Large intestine (tissue), 3 donors: ENCODE measurements at regions not wholly inside any gene's neighbourhood (a gene's known extent, or its start where the extent isn't known, plus 50 kb on each side); places are given as distances from the start of the nearest gene placed in this dataset.

Source experiments
- DNase-seq, 2 donors: peaks; one replicate each; pipeline versions ENCODE4 v3.0.0 to v3.0.0-alpha.2; 2013
- H3K27ac ChIP-seq: one replicate; pipeline ENCODE4 v1.5.1; 2013; ENCODE audit warnings: low read length
- H3K27me3 ChIP-seq: 2 replicates; pipeline ENCODE4 v1.6.1; 2013; ENCODE audit warnings: low read length; ENCODE audit not compliant: control insufficient read depth, insufficient read depth
- H3K36me3 ChIP-seq: 2 replicates; pipeline ENCODE4 v1.6.1; 2013; ENCODE audit warnings: low read length; ENCODE audit not compliant: control insufficient read depth, insufficient read depth
- H3K4me1 ChIP-seq: one replicate; pipeline ENCODE4 v1.6.1; 2013; ENCODE audit warnings: low read length; ENCODE audit not compliant: control insufficient read depth, insufficient read depth
- H3K4me3 ChIP-seq: one replicate; pipeline ENCODE4 v1.5.1; 2013; ENCODE audit warnings: low read length
- H3K9me3 ChIP-seq: one replicate; pipeline ENCODE4 v1.6.1; 2013; ENCODE audit warnings: mild to moderate bottlenecking, low read depth, low read length, moderate library complexity; ENCODE audit not compliant: control insufficient read depth
- WGBS: methylation state at CpG from one replicate; pipeline ENCODE4 v1.1.5; 2013; ENCODE audit warnings: low lambda C conversion rate; ENCODE audit not compliant: insufficient coverage; 5-methylcytosine and 5-hydroxymethylcytosine counted together

DNA sequence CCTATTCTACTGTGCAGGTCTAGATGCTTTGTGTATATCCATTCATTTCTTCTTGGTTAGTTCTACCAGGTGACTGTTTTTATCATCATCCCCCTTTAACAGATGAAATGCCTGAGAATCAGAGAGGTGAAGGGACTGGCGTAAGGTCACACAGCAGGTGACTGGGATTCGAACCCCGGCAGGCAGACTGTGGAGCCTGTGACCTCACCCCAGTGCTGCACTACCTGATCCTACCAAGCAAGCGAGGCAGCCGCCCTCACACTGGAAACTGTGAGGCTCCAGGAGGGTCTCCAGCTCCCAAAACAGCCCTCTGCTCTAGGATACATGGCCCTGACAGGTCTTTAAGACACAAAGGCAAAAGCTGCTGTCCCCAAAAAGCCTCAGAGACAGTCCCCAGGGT lies 91.7 kb downstream of the CHST1 start:
- H3K36me3 ChIP-seq: no peaks in the 10 kb centered on the region
- H3K9me3 ChIP-seq: no peaks in the 10 kb centered on the region
- WGBS: no CpG with 5 or more reads among the region's 5 CpGs
- H3K27me3 ChIP-seq: peaks cover 4% of the 10 kb centered on the region
- no peaks in the 10 kb centered on the region for H3K4me1 ChIP-seq
- H3K27ac ChIP-seq: no peak overlapping the region
- DNase-seq: no peak
- H3K4me3 ChIP-seq: no peak overlapping the region

GRCh38 chr11:45572354-45573123 lies 92.9 kb downstream of the CHST1 start:
- DNase-seq: no peak
- Histone ChIP-seq H3K9me3 (no peaks in the 10 kb centered on the region), H3K27ac (no peak overlapping the region), H3K4me3 (no peak overlapping the region), H3K4me1 (no peaks in the 10 kb centered on the region), H3K27me3 (peaks cover 4% of the 10 kb centered on the region), H3K36me3 (no peaks in the 10 kb centered on the region)
- WGBS: no CpG with 5 or more reads among the region's 7 CpGs

- no peaks in the 10 kb centered on the region for H3K4me1 ChIP-seq
- WGBS: no CpG with 5 or more reads among the region's 8 CpGs
- H3K9me3 ChIP-seq: no peaks in the 10 kb centered on the region
- no peaks in the 10 kb centered on the region for H3K27me3 ChIP-seq
- DNase-seq: no peak
- no peaks in the 10 kb centered on the region for H3K36me3 ChIP-seq
- no peak overlapping the region for H3K4me3 ChIP-seq
- H3K27ac ChIP-seq: no peak overlapping the region
These were observed 95.6 kb downstream of the CHST1 start for GRCh38 chr11:45569776-45570175.

GRCh38 chr11:45568049-45568448 lies 97.4 kb downstream of the CHST1 start:
- WGBS: no CpG with 5 or more reads among the region's 4 CpGs
- Histone ChIP-seq H3K27ac (no peak overlapping the region), H3K9me3 (no peaks in the 10 kb centered on the region), H3K4me3 (no peak overlapping the region), H3K4me1 (no peaks in the 10 kb centered on the region), H3K27me3 (no peaks in the 10 kb centered on the region), H3K36me3 (no peaks in the 10 kb centered on the region)
- no peak for DNase-seq

GRCh38 chr11:45565446-45565988 lies 99.9 kb downstream of the CHST1 start:
- WGBS: 92% methylated on average over 2 of the region's 4 CpGs
- Histone ChIP-seq H3K4me3 (no peak overlapping the region), H3K27me3 (no peaks in the 10 kb centered on the region), H3K27ac (no peak overlapping the region), H3K36me3 (no peaks in the 10 kb centered on the region), H3K9me3 (no peaks in the 10 kb centered on the region), H3K4me1 (peaks cover 2% of the 10 kb centered on the region)
- no peak for DNase-seq

GRCh38 chr11:45563810-45564209 lies 101.6 kb downstream of the CHST1 start:
- no peaks in the 10 kb centered on the region for H3K9me3 ChIP-seq
- H3K36me3 ChIP-seq: no peaks in the 10 kb centered on the region
- no peak for DNase-seq
- no CpG with 5 or more reads among the region's 10 CpGs for WGBS
- H3K4me1 ChIP-seq: peaks cover 2% of the 10 kb centered on the region
- no peak overlapping the region for H3K4me3 ChIP-seq
- no peak overlapping the region for H3K27ac ChIP-seq
- no peaks in the 10 kb centered on the region for H3K27me3 ChIP-seq

DNA sequence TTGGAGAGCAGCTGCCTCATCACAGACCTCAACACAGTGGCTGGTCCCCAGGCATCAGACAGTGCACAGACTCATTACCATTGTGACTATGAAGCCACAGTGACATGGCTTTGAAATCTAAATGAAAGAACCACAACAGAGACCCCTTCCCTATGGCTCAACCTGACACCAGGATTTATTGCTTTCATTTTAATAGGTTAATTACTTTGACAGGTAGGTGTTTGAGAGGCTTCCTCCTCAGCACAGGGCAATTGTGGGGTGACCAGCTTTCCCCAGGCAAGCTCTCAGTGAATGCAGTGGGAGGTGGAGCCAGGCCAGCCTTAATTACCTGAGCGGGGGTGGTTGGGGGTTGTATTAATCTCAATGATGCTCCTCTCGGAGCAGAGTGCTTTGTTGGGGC lies 102.3 kb downstream of the CHST1 start:
- DNase-seq: no peak
- Histone ChIP-seq H3K36me3 (no peaks in the 10 kb centered on the region), H3K9me3 (no peaks in the 10 kb centered on the region), H3K27ac (no peak overlapping the region), H3K27me3 (no peaks in the 10 kb centered on the region), H3K4me1 (peaks cover 2% of the 10 kb centered on the region), H3K4me3 (no peak overlapping the region)
- no CpG with 5 or more reads among the region's 2 CpGs for WGBS

DNA sequence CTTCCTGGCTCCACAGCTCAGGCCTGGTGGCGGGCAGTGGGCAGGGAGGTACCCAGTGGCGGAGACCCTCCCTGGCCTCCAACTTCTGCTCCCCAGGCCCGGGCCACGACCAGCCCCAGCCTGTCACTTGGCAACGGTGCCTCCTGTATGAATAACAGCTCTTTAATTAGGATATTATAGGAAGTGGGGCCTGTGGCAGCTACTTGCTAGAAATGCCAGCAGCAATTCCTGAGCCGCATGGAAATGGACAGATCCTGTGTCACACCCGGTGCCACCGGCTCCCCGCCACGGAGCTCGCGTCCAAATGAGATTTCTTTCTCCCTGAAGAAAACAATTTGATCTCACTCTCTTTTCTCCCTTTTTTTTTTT lies 104.5 kb downstream of the CHST1 start:
- H3K4me1 ChIP-seq: peaks cover 2% of the 10 kb centered on the region
- H3K4me3 ChIP-seq: no peak overlapping the region
- H3K27ac ChIP-seq: no peak overlapping the region
- no peaks in the 10 kb centered on the region for H3K27me3 ChIP-seq
- no peaks in the 10 kb centered on the region for H3K9me3 ChIP-seq
- H3K36me3 ChIP-seq: no peaks in the 10 kb centered on the region
- DNase-seq: no peak
- 78% methylated on average over 6 of the region's 12 CpGs for WGBS

DNA sequence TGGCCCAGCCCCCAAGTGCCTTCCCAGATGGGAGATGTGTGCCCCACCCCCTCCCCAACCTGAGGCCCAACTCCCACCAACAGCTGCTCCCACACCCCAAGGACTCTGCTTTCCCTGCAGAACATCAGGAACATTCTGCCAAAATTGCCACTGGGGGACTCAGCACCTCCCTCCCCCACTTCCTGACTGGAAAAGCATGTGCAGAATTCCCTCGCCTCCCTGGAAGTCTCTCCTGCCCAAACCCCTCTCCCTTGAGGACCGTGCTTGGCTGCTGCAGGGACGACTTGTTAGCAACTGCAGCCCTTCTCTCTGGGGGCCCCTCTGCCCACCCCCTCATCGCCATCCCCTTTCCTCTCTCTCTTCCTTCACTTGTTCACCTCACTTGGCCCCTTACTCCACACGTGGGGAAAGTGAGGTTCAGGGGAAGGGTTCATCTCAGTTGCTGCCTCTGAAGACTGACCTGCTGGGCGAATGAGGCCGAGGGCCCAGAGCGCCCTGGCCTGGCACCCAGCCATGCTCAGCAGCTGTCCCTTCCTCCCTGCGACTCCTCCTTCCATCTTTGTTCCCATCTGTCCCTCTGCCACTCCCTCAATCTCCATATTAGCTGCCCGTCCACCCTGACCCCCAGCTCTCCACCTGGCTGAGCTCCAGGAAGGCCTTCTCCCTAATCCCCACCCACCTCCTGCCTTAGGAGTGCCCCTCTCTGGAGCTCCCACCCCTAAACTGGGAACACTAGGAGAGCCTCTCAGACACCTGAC lies 105.1 kb downstream of the CHST1 start:
- no peak for DNase-seq
- no CpG with 5 or more reads among the region's 10 CpGs for WGBS
- no peaks in the 10 kb centered on the region for H3K27me3 ChIP-seq
- H3K4me1 ChIP-seq: peaks cover 2% of the 10 kb centered on the region
- no peak overlapping the region for H3K4me3 ChIP-seq
- H3K36me3 ChIP-seq: no peaks in the 10 kb centered on the region
- no peak overlapping the region for H3K27ac ChIP-seq
- no peaks in the 10 kb centered on the region for H3K9me3 ChIP-seq

DNA sequence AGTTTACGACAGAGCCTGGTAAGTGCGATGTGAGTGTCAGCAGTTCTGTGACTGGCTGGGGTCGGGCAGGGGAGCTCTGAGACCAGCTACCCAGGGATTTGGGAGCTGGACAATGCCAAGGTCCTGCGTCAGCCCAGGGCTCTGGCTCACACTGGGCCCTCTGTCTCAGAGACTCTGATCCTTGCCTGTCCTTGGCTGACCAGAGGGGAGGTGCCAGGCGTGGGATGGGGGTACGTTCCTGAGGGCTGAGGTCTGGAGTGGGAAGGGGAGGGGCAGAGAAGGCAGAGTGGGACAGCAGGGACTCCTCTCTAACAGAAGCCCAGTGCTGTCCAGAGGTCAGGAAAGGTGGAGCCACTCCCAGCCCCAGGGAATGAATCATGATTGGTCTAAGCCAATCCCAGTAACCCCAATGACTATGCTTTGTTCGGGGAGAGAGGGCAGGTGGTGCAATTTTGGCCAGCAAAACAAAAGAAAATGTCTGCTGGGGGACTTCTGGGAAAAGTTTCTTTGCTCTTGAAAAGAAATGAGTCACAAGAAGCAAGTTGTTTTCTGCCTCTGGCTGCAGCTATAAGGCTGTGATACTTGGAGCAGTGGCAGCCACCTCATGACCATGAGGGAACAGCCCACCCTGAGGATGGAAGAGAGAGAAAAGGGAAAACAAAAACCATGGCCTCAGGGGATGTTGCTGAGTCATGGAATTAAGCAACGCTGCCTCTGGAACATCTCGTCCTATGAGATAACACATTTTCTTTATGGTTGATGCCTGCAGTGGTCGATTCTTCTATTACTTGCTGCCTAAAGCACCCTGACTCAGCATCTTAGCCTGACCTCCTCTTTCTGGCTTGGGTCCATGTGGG lies 108.3 kb downstream of the CHST1 start:
- H3K36me3 ChIP-seq: no peaks in the 10 kb centered on the region
- H3K27ac ChIP-seq: no peak overlapping the region
- H3K4me3 ChIP-seq: no peak overlapping the region
- 100% methylated on average over 1 of the region's 10 CpGs for whole genome bisulfite sequencing
- H3K9me3 ChIP-seq: no peaks in the 10 kb centered on the region
- DNase-seq: no peak
- H3K27me3 ChIP-seq: peaks cover 4% of the 10 kb centered on the region
- H3K4me1 ChIP-seq: peaks cover 2% of the 10 kb centered on the region
